ENCODE measurements at regions not wholly inside any gene's neighbourhood (a gene's known extent, or its start where the extent isn't known, plus 50 kb on each side); places are given as distances from the start of the nearest gene placed in this dataset.

- Histone ChIP-seq H3K4me3 (ENCODE audit: low read depth, low read length) (no peak overlapping the region), H3K27me3 (ENCODE audit: control insufficient read depth, insufficient read depth, low read length) (peaks cover 14% of the 10 kb centered on the region), H3K27ac (ENCODE audit: low read depth, low read length) (no peak overlapping the region), H3K9me3 (ENCODE audit: control insufficient read depth, insufficient read depth, low read length) (no peaks in the 10 kb centered on the region)
- CTCF ChIA-PET: interaction anchor here (0.6 to 1.6 kb wide), 3 partner anchors 9 to 977 kb away, joined by 3 to 5 read pairs (median 3); no protein-coding TSS in a partner anchor
- DNase-seq (ENCODE audit: low read depth, low spot score): no peak
- no peak for TF ChIP-seq CTCF (IDR thresholded peaks at IDR 0.05; ENCODE audit: low read depth, low read length)
- POLR2A ChIA-PET: no interaction called here
Observed at GRCh38 chr3:182693723-182694122, 99.6 kb upstream of the ATP11B start.

- Histone ChIP-seq H3K27me3 (ENCODE audit: control insufficient read depth, insufficient read depth, low read length) (peaks cover 14% of the 10 kb centered on the region), H3K27ac (ENCODE audit: low read depth, low read length) (no peak overlapping the region), H3K9me3 (ENCODE audit: control insufficient read depth, insufficient read depth, low read length) (no peaks in the 10 kb centered on the region), H3K4me3 (ENCODE audit: low read depth, low read length) (no peak overlapping the region)
- TF ChIP-seq CTCF (IDR thresholded peaks at IDR 0.05; ENCODE audit: low read depth, low read length): no peak
- DNase-seq (ENCODE audit: low read depth, low spot score): no peak
- CTCF ChIA-PET: interaction anchor here (1.6 kb wide), 1 partner anchor 13 kb away, joined by 6 read pairs; no protein-coding TSS in a partner anchor
- POLR2A ChIA-PET: no interaction called here
Observed at GRCh38 chr3:182696916-182697315, 96.4 kb upstream of the ATP11B start.

GRCh38 chr3:182697345-182697919 is 95.9 kb upstream of the ATP11B start:
- Histone ChIP-seq H3K27ac (ENCODE audit: low read depth, low read length) (no peak overlapping the region), H3K9me3 (ENCODE audit: control insufficient read depth, insufficient read depth, low read length) (no peaks in the 10 kb centered on the region), H3K27me3 (ENCODE audit: control insufficient read depth, insufficient read depth, low read length) (peaks cover 14% of the 10 kb centered on the region), H3K4me3 (ENCODE audit: low read depth, low read length) (no peak overlapping the region)
- TF ChIP-seq CTCF (IDR thresholded peaks at IDR 0.05; ENCODE audit: low read depth, low read length): no peak
- ChIA-PET CTCF (interaction anchor here (1.6 kb wide), 1 partner anchor 14 kb away, joined by 6 read pairs; no protein-coding TSS in a partner anchor), POLR2A (no interaction called here)
- DNase-seq (ENCODE audit: low read depth, low spot score): no peak

GRCh38 chr3:182698078-182698477 is 95.2 kb upstream of the ATP11B start:
- DNase-seq (ENCODE audit: low read depth, low spot score): no peak
- no peaks in the 10 kb centered on the region for H3K9me3 ChIP-seq (ENCODE audit: control insufficient read depth, insufficient read depth, low read length)
- H3K4me3 ChIP-seq (ENCODE audit: low read depth, low read length): no peak overlapping the region
- H3K27ac ChIP-seq (ENCODE audit: low read depth, low read length): no peak overlapping the region
- no peak for TF ChIP-seq CTCF (IDR thresholded peaks at IDR 0.05; ENCODE audit: low read depth, low read length)
- POLR2A ChIA-PET: no interaction called here
- CTCF ChIA-PET: interaction anchor here (1.6 kb wide), 1 partner anchor 14 kb away, joined by 6 read pairs; no protein-coding TSS in a partner anchor
- peaks cover 14% of the 10 kb centered on the region for H3K27me3 ChIP-seq (ENCODE audit: control insufficient read depth, insufficient read depth, low read length)

- Histone ChIP-seq H3K4me3 (ENCODE audit: low read depth, low read length) (no peak overlapping the region), H3K9me3 (ENCODE audit: control insufficient read depth, insufficient read depth, low read length) (no peaks in the 10 kb centered on the region), H3K27ac (ENCODE audit: low read depth, low read length) (no peak overlapping the region), H3K27me3 (ENCODE audit: control insufficient read depth, insufficient read depth, low read length) (peaks cover 14% of the 10 kb centered on the region)
- POLR2A ChIA-PET: no interaction called here
- CTCF ChIA-PET: interaction anchor here (1.0 to 1.1 kb wide), 2 partner anchors 11 kb away, joined by 3 to 4 read pairs; no protein-coding TSS in a partner anchor
- DNase-seq (ENCODE audit: low read depth, low spot score): no peak
- TF ChIP-seq CTCF (IDR thresholded peaks at IDR 0.05; ENCODE audit: low read depth, low read length): no peak
Observed at GRCh38 chr3:182699550-182700170, 93.6 kb upstream of the ATP11B start.
